Stimulated activated CD8-positive, alpha-beta memory T cell treated with anti-CD3 and anti-CD28 coated beads, Interleukin-7, amount 100 ng/mL, for 1 hour (primary cell): ENCODE measurements at regions not wholly inside any gene's neighbourhood (a gene's known extent, or its start where the extent isn't known, plus 50 kb on each side); places are given as distances from the start of the nearest gene placed in this dataset.
"Not testable (repeated sequence)": the region's sequence is repeated elsewhere in the genome, so short reads cannot be mapped to it uniquely, and the experiment has no call there.

Experiments
- DNase-seq, 2 donors: peaks; one replicate each; pipeline ENCODE4 v3.0.0-alpha.2; 2020; ENCODE audit warnings: low read depth in 2 of 2

GRCh38 chrX:67213686-67214085 lies 330.1 kb upstream of the AR start:
- not testable (repeated sequence) for DNase-seq

- no peak for DNase-seq
Observed at GRCh38 chrX:67207912-67208311, 335.9 kb upstream of the AR start.

GRCh38 chrX:67159437-67159836 lies 384.4 kb upstream of the AR start:
- no peak for DNase-seq

GRCh38 chrX:67114635-67115034 lies 429.2 kb upstream of the AR start:
- DNase-seq = no peak

GRCh38 chrX:67105758-67106116 lies 438.1 kb upstream of the AR start:
- DNase-seq = no peak

GRCh38 chrX:67104982-67105757 lies 438.7 kb upstream of the AR start:
- no peak for DNase-seq

- no peak for DNase-seq
Observed at GRCh38 chrX:67100031-67100884, 443.6 kb upstream of the AR start.

- DNase-seq = no peak
Observed at GRCh38 chrX:67094061-67094460, 449.8 kb upstream of the AR start.

GRCh38 chrX:67050760-67051159 lies 411.9 kb upstream of the EDA2R start:
- no peak for DNase-seq

GRCh38 chrX:67044866-67045265 lies 406.0 kb upstream of the EDA2R start:
- no peak for DNase-seq

GRCh38 chrX:67044029-67044653 lies 405.3 kb upstream of the EDA2R start:
- no peak for DNase-seq

GRCh38 chrX:67004451-67004850 lies 365.6 kb upstream of the EDA2R start:
- DNase-seq = no peak

- no peak for DNase-seq
Observed at GRCh38 chrX:66994729-66995128, 355.9 kb upstream of the EDA2R start.

- DNase-seq = not testable (repeated sequence)
Observed at GRCh38 chrX:66992077-66992476, 353.2 kb upstream of the EDA2R start.

- no peak for DNase-seq
Observed at GRCh38 chrX:66988331-66988730, 349.5 kb upstream of the EDA2R start.

GRCh38 chrX:66961665-66962064 lies 322.8 kb upstream of the EDA2R start:
- DNase-seq = no peak

GRCh38 chrX:66931713-66932112 lies 292.8 kb upstream of the EDA2R start:
- no peak for DNase-seq

- DNase-seq = not testable (repeated sequence)
Observed at GRCh38 chrX:66930516-66930915, 291.6 kb upstream of the EDA2R start.

GRCh38 chrX:66920296-66920695 lies 281.4 kb upstream of the EDA2R start:
- no peak for DNase-seq

- no peak for DNase-seq
Observed at GRCh38 chrX:66919280-66919832, 280.5 kb upstream of the EDA2R start.

- no peak for DNase-seq
Observed at GRCh38 chrX:66918511-66918910, 279.6 kb upstream of the EDA2R start.

GRCh38 chrX:66915893-66916292 lies 277.0 kb upstream of the EDA2R start:
- no peak for DNase-seq
